SIG-M5 treated with dmso at 0.1 percent for 504 hours (cell line): ENCODE measurements at regions not wholly inside any gene's neighbourhood (a gene's known extent, or its start where the extent isn't known, plus 50 kb on each side); places are given as distances from the start of the nearest gene placed in this dataset.
A peak's percentile ranks its signal among the peaks of the same experiment; 100 is the strongest.

Source experiments
- DNase-seq: peaks from one replicate; lab custom pipeline; 2025; ENCODE audit not compliant: unreplicated experiment; lab: John Stamatoyannopoulos, UW

GRCh38 chr6:3594201-3594600 lies 137.4 kb upstream of the SLC22A23 start:
- no peak for DNase-seq

- DNase-seq = no peak
Measured at GRCh38 chr6:3593161-3593560, 136.3 kb upstream of the SLC22A23 start.

DNA sequence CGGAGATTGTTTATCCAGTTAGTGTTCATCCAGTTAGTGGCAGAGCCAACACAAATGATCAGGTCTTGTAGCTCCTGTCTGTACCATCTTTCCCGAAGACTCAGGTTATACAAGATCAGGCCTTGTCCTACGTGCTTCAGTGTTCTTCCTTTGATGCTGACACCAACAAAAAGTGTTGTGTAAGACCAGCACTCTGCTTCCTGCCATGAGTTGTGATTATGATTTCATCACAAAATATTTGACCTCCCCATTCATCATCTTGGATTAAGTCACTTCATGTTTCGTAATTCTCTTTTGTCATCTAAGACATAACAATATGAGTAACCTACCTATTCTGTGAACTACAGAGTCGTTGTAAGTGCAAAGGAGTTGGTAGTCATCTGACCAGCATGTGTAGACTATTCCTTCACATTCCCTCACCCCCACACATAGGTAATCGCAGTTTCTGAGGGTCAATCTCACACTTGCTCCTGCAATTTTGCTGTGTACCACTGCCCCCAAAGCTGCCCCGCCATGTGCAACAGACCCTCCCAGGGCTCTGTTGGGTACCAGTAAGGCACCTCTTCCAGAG lies 135.6 kb upstream of the SLC22A23 start:
- peak; percentile 87 for DNase-seq

GRCh38 chr6:3591970-3592369 lies 135.1 kb upstream of the SLC22A23 start:
- no peak for DNase-seq

DNA sequence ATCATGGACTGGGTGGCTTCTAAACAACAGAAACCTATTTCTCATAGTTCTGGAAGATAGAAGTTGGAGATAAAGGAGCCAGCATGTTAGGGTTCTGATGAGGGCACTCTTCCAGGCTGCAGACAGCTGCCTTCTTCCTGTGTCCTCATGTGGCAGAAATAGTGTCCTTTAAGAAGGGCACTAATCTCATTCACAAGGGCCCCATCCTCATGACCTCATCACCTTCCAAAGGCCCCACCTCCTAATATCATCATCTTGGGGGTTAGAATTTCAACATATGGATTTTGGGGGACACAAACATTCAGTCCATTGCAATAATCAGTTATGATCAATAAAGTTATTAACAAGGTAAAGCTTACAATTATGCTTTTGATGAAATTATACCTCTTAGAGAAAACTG lies 130.8 kb upstream of the SLC22A23 start:
- no peak for DNase-seq

GRCh38 chr6:3585320-3585935 lies 128.6 kb upstream of the SLC22A23 start:
- DNase-seq = no peak

DNA sequence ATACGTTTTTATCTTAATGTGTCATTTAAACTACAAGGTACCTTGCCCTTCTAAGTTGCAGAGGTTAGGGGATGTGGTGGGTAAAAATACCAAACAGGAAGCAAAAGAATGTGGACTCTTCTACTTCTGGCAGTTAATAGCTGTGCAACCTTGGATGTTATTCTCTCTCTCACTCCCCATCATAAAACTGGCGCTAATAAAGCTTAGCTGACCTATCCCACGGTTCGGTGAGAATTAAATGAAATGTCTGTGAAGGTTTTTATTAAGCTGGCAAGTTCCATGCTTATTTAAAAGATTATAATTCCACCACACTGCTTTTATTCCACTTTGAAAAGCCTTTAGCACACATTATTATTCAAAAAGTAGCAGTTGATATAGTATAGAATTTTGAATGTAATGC lies 127.8 kb upstream of the SLC22A23 start:
- DNase-seq = no peak

DNA sequence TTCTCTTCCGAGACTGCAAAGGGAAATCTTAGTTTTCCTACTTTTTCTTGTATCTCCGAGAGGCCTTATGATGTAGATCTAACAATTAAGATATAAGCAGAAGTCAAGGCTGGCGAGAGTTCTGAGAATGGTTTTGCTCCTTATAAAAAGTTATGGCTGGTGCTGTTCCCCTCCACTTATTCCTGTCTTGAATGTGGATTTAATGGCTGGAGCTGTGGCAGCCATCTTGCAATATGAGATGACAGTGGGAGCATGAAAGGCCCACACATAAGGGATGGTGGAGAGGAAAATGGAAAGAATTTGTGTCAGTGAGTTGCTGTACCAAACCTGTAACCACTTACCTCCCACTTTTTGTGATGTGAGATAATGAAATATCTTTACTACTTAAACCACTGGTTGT lies 124.6 kb upstream of the SLC22A23 start:
- DNase-seq = no peak

DNA sequence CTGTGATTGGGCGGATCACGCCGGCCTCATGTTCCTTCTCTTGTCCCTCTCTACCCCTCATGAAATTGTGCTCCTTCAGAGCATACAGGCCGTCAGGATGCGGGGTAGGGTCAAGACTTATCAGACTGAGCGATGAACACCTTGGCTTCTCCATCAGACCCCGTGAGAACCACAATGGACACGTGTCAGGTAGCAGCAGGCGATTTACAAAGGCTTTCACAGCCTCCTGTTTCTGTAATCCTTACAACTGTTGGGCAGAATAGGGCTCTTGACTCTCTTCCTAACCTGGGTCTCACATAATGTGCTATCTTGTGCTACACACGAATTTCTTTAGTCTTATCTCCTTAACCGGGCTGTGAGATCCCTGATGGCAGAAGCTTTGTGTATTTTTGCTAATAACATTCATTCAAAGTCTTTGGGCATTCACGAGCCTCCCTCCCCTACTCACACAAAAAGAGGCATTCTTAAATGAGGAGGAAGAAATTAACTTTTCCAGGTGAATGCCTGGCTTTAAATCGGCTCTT lies 122.9 kb upstream of the SLC22A23 start:
- DNase-seq = no peak

- DNase-seq = no peak
Measured at GRCh38 chr6:3578981-3579380, 122.1 kb upstream of the SLC22A23 start.

GRCh38 chr6:3577517-3577916 lies 120.7 kb upstream of the SLC22A23 start:
- DNase-seq = no peak

DNA sequence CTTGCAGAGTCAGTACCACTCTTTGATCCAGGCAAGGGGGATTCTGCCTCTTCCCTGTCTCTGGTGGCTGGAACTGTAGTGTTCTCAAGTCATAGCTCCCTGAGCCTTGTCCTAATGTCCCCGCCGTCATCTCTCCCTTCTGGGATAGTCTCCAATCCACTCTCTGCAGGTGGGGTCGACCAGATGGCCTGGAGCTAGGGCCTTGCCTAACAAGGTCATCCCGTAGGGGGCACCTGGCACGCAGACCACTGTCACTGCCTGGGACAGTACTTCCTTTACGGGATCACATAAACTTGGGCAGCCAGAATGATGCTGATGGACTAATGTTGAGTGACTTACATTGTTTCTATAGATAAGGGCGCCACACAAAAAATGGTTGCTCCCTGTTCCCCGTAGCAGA lies 118.9 kb upstream of the SLC22A23 start:
- DNase-seq = no peak

DNA sequence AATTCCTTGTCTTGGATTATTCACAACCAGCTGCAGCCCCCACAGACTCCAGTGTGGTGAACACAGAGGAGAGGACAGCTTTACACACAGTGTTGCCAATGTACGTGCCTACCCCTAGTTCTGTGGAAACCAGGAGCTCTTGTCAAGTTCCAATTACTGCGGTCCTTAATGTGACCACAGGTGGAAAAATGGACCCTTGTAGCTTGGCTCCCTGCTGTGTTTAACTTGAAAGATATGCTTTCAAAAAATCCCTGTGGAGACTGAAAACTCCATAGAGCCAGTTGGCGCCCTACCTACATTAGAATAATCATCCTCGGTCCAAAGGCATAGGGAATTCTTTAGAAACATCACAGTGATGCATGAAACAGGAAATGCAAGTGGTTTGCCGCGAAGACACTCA lies 118.3 kb upstream of the SLC22A23 start:
- no peak for DNase-seq

DNA sequence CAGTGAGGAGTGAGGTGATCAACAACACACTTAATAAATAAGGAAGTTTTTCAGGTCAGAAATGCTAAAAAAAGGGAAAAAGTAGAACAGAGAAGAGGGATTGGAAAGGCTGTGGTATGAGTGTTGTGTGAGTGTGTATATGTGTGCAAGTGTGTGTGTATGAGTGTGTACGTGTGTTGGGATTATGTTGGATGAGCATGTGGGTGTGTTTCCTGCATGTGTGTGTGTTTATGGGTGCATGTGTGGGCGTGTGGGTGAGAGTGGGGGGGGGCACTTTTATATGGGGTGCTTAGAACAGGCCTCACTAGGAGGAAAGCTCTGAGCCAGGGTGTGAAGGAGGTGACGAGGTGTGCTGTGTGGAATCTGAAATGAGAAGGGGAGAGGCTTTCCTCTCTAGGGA lies 116.8 kb upstream of the SLC22A23 start:
- DNase-seq = no peak

DNA sequence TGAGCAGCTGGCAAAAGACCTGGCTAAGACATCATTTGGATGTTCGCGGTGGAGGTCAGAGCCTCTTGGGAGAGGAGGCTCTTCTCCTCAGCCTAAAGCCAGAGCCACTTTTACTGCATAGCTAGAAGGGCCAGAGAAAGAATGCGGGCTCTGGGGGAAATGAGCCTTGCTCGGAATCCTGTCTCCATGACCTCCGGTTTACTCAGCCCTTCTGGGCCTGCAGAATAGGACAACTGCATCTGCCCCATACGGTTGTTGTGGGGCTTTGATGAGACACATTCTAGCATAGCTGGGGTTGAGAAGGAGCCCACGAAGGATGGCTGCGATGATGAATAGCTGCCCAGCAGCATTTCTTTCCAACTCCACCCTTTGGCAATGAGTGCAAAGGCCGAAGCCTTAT lies 115.0 kb upstream of the SLC22A23 start:
- DNase-seq = no peak

GRCh38 chr6:3571250-3571681 lies 114.4 kb upstream of the SLC22A23 start:
- DNase-seq = no peak

GRCh38 chr6:3569816-3570215 lies 113.0 kb upstream of the SLC22A23 start:
- no peak for DNase-seq

DNA sequence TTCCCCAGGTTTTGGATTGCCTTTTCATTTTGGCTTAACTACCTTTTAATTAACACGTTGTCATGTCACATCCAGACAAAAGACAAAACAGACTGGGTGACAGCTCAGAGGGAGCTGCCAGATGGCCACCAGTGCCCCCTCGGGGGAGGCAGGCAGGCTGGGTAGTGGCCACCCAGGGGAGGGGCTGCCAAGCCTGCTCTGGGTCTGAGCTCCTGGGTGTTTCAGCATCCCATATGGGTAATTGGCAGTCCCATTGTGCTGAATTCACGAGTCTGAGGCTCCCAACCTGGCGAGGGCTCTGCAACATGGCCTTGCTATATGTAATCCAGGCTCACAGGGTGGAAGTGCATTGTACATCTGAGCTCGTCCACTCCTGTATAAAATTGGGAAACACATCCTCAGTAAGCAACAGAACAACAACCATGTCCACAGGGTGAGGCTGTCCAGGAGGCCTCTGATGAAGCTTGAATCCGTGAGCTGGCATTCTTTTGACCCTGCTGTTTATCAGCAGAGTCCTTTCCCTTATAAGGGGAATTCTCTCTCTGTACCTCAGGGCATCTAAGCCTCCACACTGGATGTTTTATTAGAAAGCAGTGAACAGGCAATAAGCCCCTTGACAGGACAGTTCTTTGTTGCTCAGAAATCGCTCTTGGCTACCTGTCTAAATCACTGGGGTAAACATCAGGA lies 111.7 kb upstream of the SLC22A23 start:
- DNase-seq = no peak

DNA sequence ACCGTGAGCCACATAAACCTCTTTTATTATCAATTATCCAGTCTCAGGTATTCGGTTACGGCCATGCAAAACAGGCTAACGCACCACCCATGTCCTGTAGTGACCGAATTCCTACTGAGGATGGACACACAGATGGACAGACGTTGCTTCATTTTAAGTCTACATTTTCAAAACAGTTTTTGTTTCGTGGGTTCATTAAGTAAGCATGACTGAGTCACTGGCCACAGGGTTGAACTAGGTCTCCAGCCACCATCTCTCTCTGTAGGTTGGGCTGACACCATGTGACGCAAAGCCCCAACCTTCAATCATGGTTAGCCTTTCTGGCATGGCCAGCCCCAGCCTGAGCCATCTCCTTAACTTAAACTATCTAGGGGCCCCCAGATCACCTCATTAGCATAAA lies 110.0 kb upstream of the SLC22A23 start:
- no peak for DNase-seq

DNA sequence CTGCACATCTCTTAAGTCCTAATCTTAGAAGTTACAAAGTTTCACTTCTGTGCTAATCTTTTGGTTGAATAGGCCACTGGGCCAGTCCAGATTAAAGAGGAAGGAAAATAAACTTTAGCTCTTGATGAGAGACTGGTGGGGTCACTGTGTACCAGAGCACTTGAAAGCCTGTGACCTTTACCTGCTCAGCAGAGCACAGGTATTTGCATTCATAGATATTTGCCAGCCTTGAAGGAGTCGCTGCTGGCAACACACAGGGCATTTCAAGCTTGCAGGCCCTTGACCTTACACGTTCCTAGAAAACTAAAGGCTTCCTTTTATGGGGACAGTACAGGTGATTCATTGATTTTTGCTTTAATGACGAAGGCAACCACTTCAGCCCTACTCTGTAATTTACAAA lies 108.4 kb upstream of the SLC22A23 start:
- DNase-seq = no peak

DNA sequence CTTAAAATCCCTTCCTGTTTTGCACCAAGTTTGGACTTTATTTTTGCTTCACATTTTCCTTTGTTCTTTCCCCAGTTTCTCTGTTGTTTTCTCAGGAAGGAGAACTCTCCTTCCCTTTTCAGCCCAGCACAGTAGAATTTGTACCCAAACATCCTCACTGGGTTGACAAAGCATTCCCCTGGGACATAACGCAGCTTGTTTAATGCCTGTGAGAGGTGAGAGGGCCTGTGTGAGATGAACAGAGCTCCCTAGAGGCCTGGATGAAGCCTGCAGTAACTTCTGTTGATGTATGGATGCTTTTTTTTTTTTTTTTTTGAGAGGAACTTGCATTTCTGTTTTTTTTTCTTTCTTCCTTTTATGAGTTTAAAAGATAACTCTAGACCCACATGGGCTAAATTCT lies 104.9 kb upstream of the SLC22A23 start:
- DNase-seq = peak; percentile 2

GRCh38 chr6:3560211-3560610 lies 103.4 kb upstream of the SLC22A23 start:
- DNase-seq = no peak
